Left lung (tissue), 4 donors: ENCODE measurements at regions not wholly inside any gene's neighbourhood (a gene's known extent, or its start where the extent isn't known, plus 50 kb on each side); places are given as distances from the start of the nearest gene placed in this dataset.

Experiments used
- ATAC-seq: fragments of 200-7000 bp; cut with Tn5 transposase; one replicate; pipeline ENCODE4 v1.9.1; 2020; ENCODE audit warnings: moderate library complexity
- DNase-seq, 4 donors: peaks; one replicate each; pipeline ENCODE4 v3.0.0-alpha.2; 2013 to 2020
- H3K27ac ChIP-seq, 2 donors: fragments of 200-600 bp; sonication (generic) in 1 of 2; one replicate each; pipeline versions ENCODE4 v1.5.0 to v1.8.0; 2020 to 2021
- H3K27me3 ChIP-seq, 2 donors: fragments of 200-600 bp; sonication (generic) in 1 of 2; one replicate each; pipeline versions ENCODE4 v1.5.0 to v1.8.0; 2020 to 2021
- H3K36me3 ChIP-seq, 2 donors: fragments of 200-600 bp; sonication (generic) in 1 of 2; one replicate each; pipeline versions ENCODE4 v1.5.0 to v1.8.0; 2020 to 2021
- H3K4me1 ChIP-seq, 2 donors: fragments of 200-600 bp; one replicate each; pipeline ENCODE4 v1.8.0; 2021
- H3K4me3 ChIP-seq, 2 donors: fragments of 200-600 bp; sonication (generic) in 1 of 2; one replicate each; pipeline versions ENCODE4 v1.5.0 to v1.8.0; 2020 to 2021; ENCODE audit warnings: mild to moderate bottlenecking in 1 of 2
- H3K9me3 ChIP-seq, 2 donors: fragments of 200-600 bp; sonication (generic) in 1 of 2; one replicate each; pipeline versions ENCODE4 v1.5.0 to v1.8.0; 2020 to 2021
- CTCF ChIP-seq, 2 donors: fragments of 200-600 bp; sonication (generic) in 1 of 2; IDR thresholded peaks; one replicate each; pipeline versions ENCODE4 v1.5.0 to v1.8.0; 2021; ENCODE audit warnings: antibody characterized with exemption in 2 of 2
- intact Hi-C, 2 donors: fragments of 100-400 bp; cut with DNase I; formaldehyde crosslinking; loops; one replicate each; pipeline versions ENCODE4 v1.11.2 to v1.14.2; 2022
- donor health status: DM: no; HTN: yes; CAD: no.
- donor health status: DM: no; HTN: no; CAD: no.

- H3K36me3 ChIP-seq: no peaks in the 10 kb centered on the region
- intact Hi-C loops: no loop called here
- H3K27me3 ChIP-seq: peaks cover 0 to 3% of the 10 kb centered on the region in 2 donors
- H3K9me3 ChIP-seq: no peaks in the 10 kb centered on the region
- ATAC-seq (no peak), DNase-seq (no peak)
- no peak overlapping the region for H3K4me3 ChIP-seq
- no peak for TF ChIP-seq CTCF (IDR thresholded peaks at IDR 0.05)
- no peaks in the 10 kb centered on the region for H3K4me1 ChIP-seq
- H3K27ac ChIP-seq: no peak overlapping the region
Observed at GRCh38 chr15:96505014-96505413, 174.5 kb downstream of the NR2F2 start.

DNA sequence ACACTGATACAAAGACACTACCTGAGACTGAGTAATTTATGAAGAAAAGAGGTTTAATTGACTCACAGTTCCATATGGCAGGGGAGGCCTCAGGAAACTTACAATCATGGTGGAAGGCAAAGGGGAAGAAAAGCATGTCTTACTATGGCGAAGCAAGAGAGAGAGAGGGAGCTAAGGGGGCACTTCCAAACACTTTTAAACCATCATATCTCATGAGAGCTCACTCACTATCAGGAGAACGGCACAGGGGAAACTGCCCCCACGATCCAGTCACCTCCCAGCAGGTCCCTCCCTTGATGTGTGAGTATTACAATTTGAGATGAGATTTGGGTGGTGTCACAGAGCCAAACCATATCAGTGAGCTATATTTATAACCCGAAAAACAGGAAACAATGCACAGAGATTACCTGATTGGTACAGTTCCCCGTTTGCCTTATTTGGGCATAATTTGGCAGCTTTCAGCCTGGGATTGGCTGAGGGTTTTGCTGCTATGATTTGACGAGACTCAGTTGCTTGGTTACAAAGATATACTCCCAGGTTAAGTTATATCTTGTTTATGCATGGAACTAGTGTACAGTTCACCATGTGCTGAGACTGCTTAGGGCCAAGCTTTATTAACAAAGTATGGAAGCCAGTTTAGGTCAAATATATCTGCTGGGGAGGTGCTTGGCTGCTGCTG, 184.2 kb downstream of the NR2F2 start:
- H3K9me3 ChIP-seq: peaks cover 0 to 4% of the 10 kb centered on the region in 2 donors
- H3K4me1 ChIP-seq: no peaks in the 10 kb centered on the region
- no peak for TF ChIP-seq CTCF (IDR thresholded peaks at IDR 0.05)
- DNase-seq (no peak), ATAC-seq (no peak)
- intact Hi-C loops: no loop called here
- H3K4me3 ChIP-seq: no peak overlapping the region
- peaks cover 0 to 6% of the 10 kb centered on the region in 2 donors for H3K27me3 ChIP-seq
- H3K36me3 ChIP-seq: no peaks in the 10 kb centered on the region
- H3K27ac ChIP-seq: no peak overlapping the region

DNA sequence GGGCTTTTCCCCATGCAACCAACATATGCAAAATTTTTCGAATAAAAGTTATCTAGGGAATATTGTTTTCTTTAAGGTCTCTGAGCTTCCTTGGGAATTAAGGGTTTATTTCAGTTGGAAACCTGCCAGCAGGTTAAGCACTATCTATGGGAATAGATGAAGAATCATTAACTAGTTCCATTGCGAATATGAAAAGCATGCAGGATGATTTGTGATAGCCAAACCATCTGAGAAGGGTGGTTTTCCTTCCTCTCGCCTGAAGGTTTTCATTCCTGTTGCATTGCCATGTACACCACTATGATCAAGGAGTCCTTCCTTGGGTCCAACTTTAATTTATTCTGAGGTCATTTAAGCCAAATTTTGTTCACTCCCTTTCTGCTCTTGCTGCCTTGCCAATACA, 184.9 kb downstream of the NR2F2 start:
- intact Hi-C loops: no loop called here
- no peaks in the 10 kb centered on the region for H3K4me1 ChIP-seq
- no peak for DNase-seq

GRCh38 chr15:96521386-96521785, 190.9 kb downstream of the NR2F2 start:
- intact Hi-C loops: no loop called here
- no peak for ATAC-seq

More for the DNA sequence above, 184.9 kb downstream of the NR2F2 start:
- Histone ChIP-seq H3K4me3 (no peak overlapping the region), H3K9me3 (peaks cover 0 to 10% of the 10 kb centered on the region in 2 donors), H3K36me3 (no peaks in the 10 kb centered on the region), H3K27ac (no peak overlapping the region), H3K27me3 (no peaks in the 10 kb centered on the region)
- no peak for ATAC-seq
- TF ChIP-seq CTCF (IDR thresholded peaks at IDR 0.05): no peak

More at GRCh38 chr15:96521386-96521785, 190.9 kb downstream of the NR2F2 start:
- Histone ChIP-seq H3K9me3 (peaks cover 0 to 21% of the 10 kb centered on the region in 2 donors), H3K27me3 (peaks cover 0 to 7% of the 10 kb centered on the region in 2 donors), H3K27ac (no peak overlapping the region), H3K4me3 (no peak overlapping the region), H3K4me1 (no peaks in the 10 kb centered on the region), H3K36me3 (no peaks in the 10 kb centered on the region)
- TF ChIP-seq CTCF (IDR thresholded peaks at IDR 0.05): no peak
- no peak for DNase-seq
